Ovary (tissue), 7 donors: ENCODE measurements at regions not wholly inside any gene's neighbourhood (a gene's known extent, or its start where the extent isn't known, plus 50 kb on each side); places are given as distances from the start of the nearest gene placed in this dataset.

Experiments used
- DNase-seq, 5 donors: peaks; one replicate each; pipeline ENCODE4 v3.0.0-alpha.2; 2019 to 2020
- H3K27ac ChIP-seq, 2 donors: fragments of 200-600 bp; one replicate each; pipeline versions ENCODE4 v1.5.1 to v1.8.0; 2019 to 2022
- H3K27me3 ChIP-seq: fragments of 200-600 bp; one replicate; pipeline ENCODE4 v1.8.0; 2022
- H3K36me3 ChIP-seq: fragments of 200-600 bp; sonication (generic); one replicate; pipeline ENCODE4 v1.5.1; 2019
- H3K4me1 ChIP-seq: one replicate; pipeline ENCODE4 v1.8.1; 2013; ENCODE audit warnings: mild to moderate bottlenecking, moderate library complexity; ENCODE audit not compliant: insufficient read depth
- H3K4me3 ChIP-seq: fragments of 200-600 bp; sonication (generic); one replicate; pipeline ENCODE4 v1.5.1; 2017
- H3K9me3 ChIP-seq, 2 donors: fragments of 200-600 bp in 1 of 2; sonication (generic) in 1 of 2; one replicate each; pipeline versions ENCODE4 v1.5.1 to v1.8.1; 2013 to 2019; ENCODE audit warnings: mild to moderate bottlenecking in 1 of 2, moderate library complexity in 1 of 2
- CTCF ChIP-seq, 3 donors: fragments of 450-650 bp in 2 of 3; fragments of 200-600 bp in 1 of 3; IDR thresholded peaks; one replicate each; pipeline versions ENCODE4 v1.5.1 to v1.8.0; 2016 to 2022; ENCODE audit warnings: antibody characterized with exemption in 3 of 3, mild to moderate bottlenecking in 1 of 3
- EP300 ChIP-seq: sonication (generic); formaldehyde crosslinking; IDR thresholded peaks from one replicate; pipeline ENCODE4 v1.6.1; 2017; ENCODE audit warnings: antibody characterized with exemption
- POLR2A ChIP-seq: fragments of 450-650 bp; IDR thresholded peaks from one replicate; pipeline ENCODE4 v1.6.1; 2017; ENCODE audit warnings: antibody characterized with exemption, mild to moderate bottlenecking, moderate library complexity
- WGBS, 3 donors: extraction: QIAGEN DNeasy Blood & Tissue Kit in 1 of 3; methylation state at CpG; one replicate each; pipeline versions ENCODE4 v1.1.5 to v1.1.7; 2013 to 2017; 5-methylcytosine and 5-hydroxymethylcytosine counted together
- intact Hi-C, 4 donors: fragments of 100-400 bp; cut with DNase I; formaldehyde crosslinking; loops; one replicate each; pipeline versions ENCODE4 v1.11.0 to v1.15.1; 2022 to 2023
- donor health status: DM: no; HTN: no; CAD: no; lungs with moderate emphysema.
- donor health status: DM: no; HTN: no; CAD: no.
- donor health status: Bipolar disorder and iron deficiency.
- donor health status: DM: no; HTN: no; CAD: no.
- donor health status: DM: yes; HTN: yes; CAD: no.

GRCh38 chr15:36428102-36428845 is 151.2 kb upstream of the CDIN1 start:
- Histone ChIP-seq H3K9me3 (no peaks in the 10 kb centered on the region), H3K36me3 (no peaks in the 10 kb centered on the region), H3K4me1 (no peaks in the 10 kb centered on the region), H3K27me3 (no peaks in the 10 kb centered on the region), H3K4me3 (no peak overlapping the region), H3K27ac (no peak overlapping the region)
- WGBS, 3 donors = 46 to 81% (median 50%) methylated on average over 4 of the region's 4 CpGs
- intact Hi-C loops = loop anchor here in 1 of 4 donors (10.0 kb wide), 1 partner anchor 107 kb away; no protein-coding TSS in a partner anchor
- no peak for TF ChIP-seq EP300
- TF ChIP-seq POLR2A = no peak
- no peak for TF ChIP-seq CTCF (IDR thresholded peaks at IDR 0.05)
- no peak for DNase-seq

- no peak for DNase-seq
- H3K9me3 ChIP-seq = no peaks in the 10 kb centered on the region
- no peaks in the 10 kb centered on the region for H3K4me1 ChIP-seq
- TF ChIP-seq POLR2A = no peak
- no peak for TF ChIP-seq EP300
- no peak for TF ChIP-seq CTCF (IDR thresholded peaks at IDR 0.05)
- intact Hi-C loops = loop anchor here in 1 of 4 donors (10.0 kb wide), 1 partner anchor 105 kb away; no protein-coding TSS in a partner anchor
- no peak overlapping the region for H3K27ac ChIP-seq
- no peaks in the 10 kb centered on the region for H3K36me3 ChIP-seq
- H3K27me3 ChIP-seq = no peaks in the 10 kb centered on the region
- 56 to 70% (median 69%) methylated on average over 2 of the region's 2 CpGs for WGBS, 3 donors
- H3K4me3 ChIP-seq = no peak overlapping the region
Measured at GRCh38 chr15:36429707-36430106, 149.7 kb upstream of the CDIN1 start.

- H3K27me3 ChIP-seq = no peaks in the 10 kb centered on the region
- no peaks in the 10 kb centered on the region for H3K36me3 ChIP-seq
- no peaks in the 10 kb centered on the region for H3K4me1 ChIP-seq
- H3K9me3 ChIP-seq = no peaks in the 10 kb centered on the region
- TF ChIP-seq POLR2A = no peak
- no peak for TF ChIP-seq CTCF (IDR thresholded peaks at IDR 0.05)
- no peak for TF ChIP-seq EP300
- no peak overlapping the region for H3K4me3 ChIP-seq
- no peak for DNase-seq
- 88 to 97% (median 92%) methylated on average over 1 of the region's 1 CpG for WGBS, 3 donors
- H3K27ac ChIP-seq = no peak overlapping the region
- intact Hi-C loops = no loop called here
Measured at GRCh38 chr15:36430280-36430679, 149.1 kb upstream of the CDIN1 start.

GRCh38 chr15:36430726-36431265 is 148.6 kb upstream of the CDIN1 start:
- 90 to 93% (median 90%) methylated on average over 4 of the region's 4 CpGs for whole genome bisulfite sequencing, 3 donors
- TF ChIP-seq POLR2A = no peak
- no peak for TF ChIP-seq EP300
- TF ChIP-seq CTCF (IDR thresholded peaks at IDR 0.05) = no peak
- Histone ChIP-seq H3K9me3 (no peaks in the 10 kb centered on the region), H3K27ac (no peak overlapping the region), H3K4me3 (no peak overlapping the region), H3K27me3 (no peaks in the 10 kb centered on the region), H3K4me1 (no peaks in the 10 kb centered on the region), H3K36me3 (no peaks in the 10 kb centered on the region)
- intact Hi-C loops = no loop called here
- no peak for DNase-seq
